ENCODE measurements at regions not wholly inside any gene's neighbourhood (a gene's known extent, or its start where the extent isn't known, plus 50 kb on each side); places are given as distances from the start of the nearest gene placed in this dataset.
"Not testable (repeated sequence)": the region's sequence is repeated elsewhere in the genome, so short reads cannot be mapped to it uniquely, and the experiment has no call there.

DNA sequence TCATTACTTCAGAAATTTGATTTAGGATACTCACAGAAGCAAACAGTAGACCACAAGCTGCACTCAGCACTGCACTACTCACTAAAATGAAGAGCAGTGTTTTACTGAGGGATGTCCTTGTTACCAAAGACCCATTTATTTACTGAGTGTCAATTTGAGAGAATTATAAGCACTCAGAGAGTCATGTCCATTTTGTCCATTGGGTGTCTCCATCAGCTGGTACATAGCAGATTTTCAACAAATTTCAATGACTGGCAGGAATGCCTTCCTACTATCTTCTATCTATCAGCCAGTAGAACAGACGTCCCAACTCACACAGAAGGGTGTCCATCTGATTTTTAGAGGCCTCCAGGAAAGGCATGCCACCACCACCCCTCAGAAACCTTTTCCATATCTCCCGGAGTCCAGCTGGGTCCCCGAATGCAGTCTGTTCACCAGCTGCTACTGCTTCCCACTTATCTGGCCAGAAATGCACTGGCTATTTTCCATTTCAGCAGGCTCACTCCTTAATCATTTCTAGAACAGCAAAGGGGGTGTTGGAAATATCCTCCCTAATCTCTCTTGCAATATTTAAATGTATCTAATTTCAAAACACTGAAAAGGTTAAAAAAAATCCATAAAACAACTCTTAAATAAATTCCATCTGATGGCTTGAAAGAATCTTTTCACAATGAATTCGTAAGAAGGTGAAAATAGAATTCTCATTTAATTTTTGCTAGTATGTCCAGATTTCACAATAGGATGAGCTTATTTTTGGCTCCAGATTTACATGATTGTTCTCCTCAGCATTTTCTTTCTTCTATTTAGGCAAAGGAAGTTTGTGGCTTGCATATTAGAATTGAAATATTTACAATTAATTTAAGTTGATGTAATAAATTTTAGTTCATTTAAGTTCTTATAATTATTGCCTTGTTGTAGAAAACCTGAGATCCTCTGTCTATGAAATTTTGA, 1164.0 kb upstream of the CELF2 start:
- DNase-seq (ENCODE audit: extremely low spot score in 2 of 2), result no peak
- Histone ChIP-seq H3K27me3 (no peaks in the 10 kb centered on the region), H3K27ac (no peak overlapping the region), H3K4me3 (no peak overlapping the region), H3K36me3 (no peaks in the 10 kb centered on the region), H3K9me3 (no peaks in the 10 kb centered on the region), H3K4me1 (no peaks in the 10 kb centered on the region)
- intact Hi-C loops (cut with DNase I), result no loop called here
- TF ChIP-seq CTCF (IDR thresholded peaks at IDR 0.05) (no peak), POLR2AphosphoS5 (IDR thresholded peaks at IDR 0.05; ENCODE audit: insufficient read depth in 1 of 2, low read depth in 1 of 2) (no peak), POLR2A (IDR thresholded peaks at IDR 0.05) (no peak)

- DNase-seq (ENCODE audit: extremely low spot score in 2 of 2); H3K27me3 ChIP-seq; H3K36me3 ChIP-seq; H3K9me3 ChIP-seq; H3K27ac ChIP-seq; H3K4me3 ChIP-seq; intact Hi-C loops (cut with DNase I); H3K4me1 ChIP-seq: not testable (repeated sequence)
Observed at GRCh38 chr10:9855451-9855850, 1162.2 kb upstream of the CELF2 start.

DNA sequence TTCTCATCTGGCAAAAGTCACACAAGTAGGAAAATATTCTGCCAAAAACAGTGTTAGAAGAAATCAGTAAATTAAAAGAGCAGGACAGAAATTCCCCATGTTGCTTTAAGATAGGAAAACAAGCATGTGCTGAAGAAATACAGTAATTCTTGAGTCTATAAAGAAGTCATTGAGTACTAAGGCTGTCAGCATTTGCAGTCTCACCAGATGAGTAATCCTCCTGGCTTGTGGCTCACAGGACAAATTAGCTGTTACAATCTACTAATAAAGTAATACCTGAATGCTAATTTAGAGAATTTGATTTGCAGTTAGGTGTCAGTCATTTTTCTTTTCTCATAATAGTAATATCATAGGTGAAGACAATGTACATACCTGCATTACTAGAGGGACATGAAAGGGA, 1158.9 kb upstream of the CELF2 start:
- intact Hi-C loops (cut with DNase I), result no loop called here
- Histone ChIP-seq H3K27ac (no peak overlapping the region), H3K27me3 (no peaks in the 10 kb centered on the region), H3K36me3 (no peaks in the 10 kb centered on the region), H3K4me1 (no peaks in the 10 kb centered on the region), H3K9me3 (no peaks in the 10 kb centered on the region), H3K4me3 (no peak overlapping the region)
- no peak for DNase-seq (ENCODE audit: extremely low spot score in 2 of 2)
- TF ChIP-seq POLR2A (IDR thresholded peaks at IDR 0.05) (no peak), CTCF (IDR thresholded peaks at IDR 0.05) (no peak), POLR2AphosphoS5 (IDR thresholded peaks at IDR 0.05; ENCODE audit: insufficient read depth in 1 of 2, low read depth in 1 of 2) (no peak)

DNA sequence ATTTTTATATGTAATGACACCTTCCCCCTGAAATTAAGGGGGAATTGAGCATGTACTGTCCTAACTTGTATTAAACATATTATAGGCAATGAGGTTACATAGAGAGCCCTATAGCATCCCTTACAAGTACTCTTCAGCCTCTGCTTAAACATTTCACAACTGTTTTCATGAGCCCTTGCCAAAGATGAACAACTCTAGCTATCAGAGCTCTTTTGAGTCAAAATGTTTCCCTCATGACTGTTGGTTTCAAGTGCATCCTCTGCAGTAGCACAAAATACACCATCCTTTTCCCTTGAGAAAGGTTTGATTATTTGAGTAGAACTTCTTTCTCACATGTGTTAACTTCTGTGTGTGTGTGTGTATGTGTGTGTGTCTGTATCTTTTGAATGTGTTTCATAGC, 1157.6 kb upstream of the CELF2 start:
- no peak overlapping the region for H3K27ac ChIP-seq
- no peak for DNase-seq (ENCODE audit: extremely low spot score in 2 of 2)
- no peaks in the 10 kb centered on the region for H3K9me3 ChIP-seq
- intact Hi-C loops (cut with DNase I), result no loop called here
- TF ChIP-seq POLR2AphosphoS5 (IDR thresholded peaks at IDR 0.05; ENCODE audit: insufficient read depth in 1 of 2, low read depth in 1 of 2) (no peak), POLR2A (IDR thresholded peaks at IDR 0.05) (no peak), CTCF (IDR thresholded peaks at IDR 0.05) (no peak)
- H3K4me3 ChIP-seq, result no peak overlapping the region
- H3K27me3 ChIP-seq, result no peaks in the 10 kb centered on the region
- H3K36me3 ChIP-seq, result no peaks in the 10 kb centered on the region
- no peaks in the 10 kb centered on the region for H3K4me1 ChIP-seq

DNA sequence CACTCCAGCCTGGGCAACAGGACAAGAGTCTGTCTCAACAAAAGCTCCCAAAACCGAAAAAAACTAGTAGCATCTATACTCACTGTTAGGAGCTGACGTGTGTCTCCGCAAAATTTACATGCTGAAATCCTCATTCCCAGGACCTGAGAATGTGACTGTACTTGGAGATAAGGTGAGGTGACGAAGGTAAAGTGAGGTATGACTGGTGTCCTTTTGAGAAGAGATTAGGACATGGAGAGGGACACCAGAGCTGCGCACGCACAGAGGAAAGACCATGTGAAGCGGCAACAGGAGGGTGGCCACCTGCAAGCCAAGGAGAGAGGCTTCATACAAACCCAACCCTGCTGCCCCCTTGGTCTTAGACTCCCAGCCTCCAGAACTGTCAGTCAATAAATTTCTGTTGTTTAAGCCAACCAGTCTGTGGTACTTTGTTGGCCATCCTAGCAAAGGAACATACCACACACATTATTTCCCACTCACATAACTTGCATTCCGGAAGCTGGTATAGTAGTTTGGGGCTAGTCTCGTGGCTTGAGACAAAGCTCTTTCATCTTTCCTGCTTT, 1154.0 kb upstream of the CELF2 start:
- no peak for DNase-seq (ENCODE audit: extremely low spot score in 2 of 2)
- intact Hi-C loops (cut with DNase I), result no loop called here
- no peaks in the 10 kb centered on the region for H3K9me3 ChIP-seq
- H3K4me3 ChIP-seq, result no peak overlapping the region
- TF ChIP-seq POLR2A (IDR thresholded peaks at IDR 0.05) (no peak), CTCF (IDR thresholded peaks at IDR 0.05) (no peak), POLR2AphosphoS5 (IDR thresholded peaks at IDR 0.05; ENCODE audit: insufficient read depth in 1 of 2, low read depth in 1 of 2) (no peak)
- H3K4me1 ChIP-seq, result no peaks in the 10 kb centered on the region
- H3K27me3 ChIP-seq, result no peaks in the 10 kb centered on the region
- no peaks in the 10 kb centered on the region for H3K36me3 ChIP-seq
- no peak overlapping the region for H3K27ac ChIP-seq
